COLO668 (cell line): ENCODE measurements at regions not wholly inside any gene's neighbourhood (a gene's known extent, or its start where the extent isn't known, plus 50 kb on each side); places are given as distances from the start of the nearest gene placed in this dataset.
"Not testable (repeated sequence)": the region's sequence is repeated elsewhere in the genome, so short reads cannot be mapped to it uniquely, and the experiment has no call there.

ENCODE experiments used
- DNase-seq: peaks from one replicate; lab custom pipeline; 2025; ENCODE audit not compliant: unreplicated experiment; lab: John Stamatoyannopoulos, UW

DNA sequence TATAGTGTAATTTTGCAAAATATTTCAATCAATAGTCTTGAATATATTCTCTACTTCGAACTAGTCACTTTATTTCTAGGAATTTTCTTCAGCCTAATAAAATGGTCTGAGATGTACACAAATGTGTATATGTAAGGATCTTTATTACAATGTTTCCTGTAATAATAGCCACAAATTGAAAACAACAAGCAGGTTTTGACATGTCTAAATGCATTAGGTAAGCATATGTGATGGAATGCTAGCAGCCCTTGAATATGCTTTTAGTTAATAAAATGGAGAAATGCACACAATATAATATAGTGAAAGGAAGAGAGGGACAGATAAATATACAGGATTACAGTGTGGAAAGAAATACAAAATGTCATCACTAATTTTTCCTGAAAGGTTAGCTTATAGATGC, 196.5 kb upstream of the IRX5 start:
- DNase-seq: no peak

DNA sequence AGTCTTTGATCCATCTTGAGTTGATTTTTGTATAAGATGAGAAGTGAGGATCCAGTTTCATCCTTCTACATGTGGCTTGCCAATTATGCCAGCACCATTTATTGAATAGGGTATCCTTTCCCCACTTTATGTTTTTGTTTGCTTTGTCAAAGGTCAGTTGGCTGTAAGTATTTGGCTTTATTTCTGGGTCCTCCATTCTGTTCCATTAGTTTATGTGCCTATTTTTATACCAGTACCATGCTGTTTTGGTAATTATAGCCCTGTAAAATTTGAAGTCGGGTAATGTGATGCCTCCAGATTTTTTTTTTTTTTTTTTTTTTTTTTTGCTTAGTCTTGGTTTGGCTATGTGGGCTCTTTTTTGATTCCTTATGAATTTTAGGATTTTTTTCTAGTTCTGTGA, 203.0 kb upstream of the IRX5 start:
- DNase-seq: not testable (repeated sequence)

DNA sequence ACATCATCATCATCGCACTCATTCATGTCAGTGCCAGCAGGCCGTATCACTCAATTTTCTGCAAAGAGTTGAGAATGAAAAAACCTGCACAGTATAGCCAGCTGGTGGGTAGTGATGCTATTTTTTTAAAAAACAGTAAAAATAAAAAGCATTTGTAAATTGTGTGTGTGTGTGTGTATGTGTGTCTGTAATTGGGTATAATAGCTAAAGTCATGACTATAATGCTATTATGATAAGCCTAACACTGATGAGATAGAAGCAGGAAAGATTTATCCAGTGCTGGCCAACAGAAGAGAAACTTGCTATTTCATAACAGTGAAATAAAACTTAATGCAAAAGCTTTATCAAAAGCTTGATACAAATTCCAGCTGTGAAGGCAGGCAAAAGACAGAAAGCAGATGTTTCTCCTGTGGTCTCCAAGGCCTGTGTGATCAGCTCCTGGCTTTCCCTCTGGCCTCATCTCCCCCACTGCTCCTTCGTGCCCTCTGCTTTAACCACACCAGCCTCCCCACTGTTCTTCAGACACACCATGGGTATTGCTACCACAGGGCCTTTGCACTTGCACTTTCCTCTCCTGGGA, 206.2 kb upstream of the IRX5 start:
- no peak for DNase-seq

DNA sequence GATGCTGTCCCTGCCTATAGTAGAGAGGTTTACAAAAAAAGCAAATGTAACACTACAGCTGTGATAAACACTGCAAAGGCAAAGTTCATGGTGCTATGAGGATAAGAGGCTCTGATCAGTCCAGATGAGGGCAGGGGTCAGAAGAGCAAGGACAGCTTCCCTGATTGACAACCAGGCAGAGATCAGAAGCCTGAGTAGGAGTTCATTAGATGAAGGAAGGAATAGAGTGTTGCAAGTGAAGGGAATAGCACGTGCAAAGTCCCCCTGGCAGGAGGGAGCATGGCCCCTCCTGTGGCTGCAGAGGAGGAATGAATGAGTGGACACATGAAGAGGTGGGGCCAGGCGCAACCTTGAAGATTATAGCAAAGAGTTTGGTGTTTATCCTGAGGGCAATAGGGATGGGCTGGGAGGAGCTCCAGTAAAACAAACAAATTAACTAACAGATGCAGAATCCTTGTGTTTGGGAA, 208.4 kb upstream of the IRX5 start:
- DNase-seq: no peak

DNA sequence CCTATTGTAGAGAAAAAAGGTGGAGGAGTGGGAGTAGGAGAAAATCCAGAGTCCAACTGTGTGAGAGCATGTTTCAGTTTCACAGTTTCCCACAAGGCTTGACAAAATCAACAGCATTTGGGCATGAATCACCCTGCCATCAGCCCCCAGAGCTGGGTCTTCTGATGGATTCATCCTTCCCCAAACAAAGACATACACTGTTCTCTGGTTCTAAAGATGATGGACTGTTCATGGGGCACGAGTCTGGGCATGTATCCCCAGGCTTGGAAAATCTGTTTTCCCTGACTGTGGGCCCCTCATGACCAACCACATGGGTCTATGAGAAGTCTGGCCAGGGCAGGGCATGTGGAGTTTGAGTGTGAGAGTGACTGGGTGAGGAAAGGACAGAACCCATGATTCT, 210.4 kb upstream of the IRX5 start:
- no peak for DNase-seq

DNA sequence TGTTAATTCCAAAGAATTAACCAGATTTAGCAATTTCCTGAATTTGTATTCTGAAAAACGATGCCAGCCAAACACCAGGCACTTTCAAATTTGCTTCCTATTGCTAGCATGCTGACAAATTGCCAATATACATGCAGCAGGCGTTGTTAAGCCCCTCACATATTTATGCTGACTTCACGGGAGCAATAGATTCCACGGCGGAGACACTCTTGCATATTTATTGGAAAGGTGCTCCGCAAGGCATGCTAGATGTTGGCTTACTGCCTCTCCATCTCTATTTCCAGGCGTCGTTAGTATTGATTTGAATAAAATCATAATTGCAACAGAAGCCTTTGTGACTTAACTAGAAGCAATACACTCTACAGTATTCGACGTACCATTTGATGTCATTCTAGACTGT, 211.0 kb upstream of the IRX5 start:
- DNase-seq: no peak

DNA sequence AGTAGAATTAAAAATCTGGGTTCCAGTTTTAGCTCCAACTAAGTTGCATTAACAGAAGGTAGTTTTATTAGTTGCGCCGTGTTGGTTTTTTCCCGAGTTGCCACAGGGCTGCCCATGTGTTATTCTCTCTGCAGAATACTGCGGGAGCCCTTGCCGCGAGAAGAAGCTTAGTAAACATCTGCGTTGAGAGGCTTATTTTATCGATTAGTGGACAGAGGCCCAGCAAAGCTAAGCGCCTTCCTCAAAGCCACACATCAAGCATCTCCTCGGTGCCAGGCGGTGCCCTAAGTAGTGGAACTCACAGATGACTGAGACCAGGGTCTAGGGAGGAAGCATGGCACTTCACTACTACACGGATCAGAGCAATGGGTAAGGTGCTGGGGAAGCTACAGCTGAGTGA, 212.3 kb upstream of the IRX5 start:
- no peak for DNase-seq

DNA sequence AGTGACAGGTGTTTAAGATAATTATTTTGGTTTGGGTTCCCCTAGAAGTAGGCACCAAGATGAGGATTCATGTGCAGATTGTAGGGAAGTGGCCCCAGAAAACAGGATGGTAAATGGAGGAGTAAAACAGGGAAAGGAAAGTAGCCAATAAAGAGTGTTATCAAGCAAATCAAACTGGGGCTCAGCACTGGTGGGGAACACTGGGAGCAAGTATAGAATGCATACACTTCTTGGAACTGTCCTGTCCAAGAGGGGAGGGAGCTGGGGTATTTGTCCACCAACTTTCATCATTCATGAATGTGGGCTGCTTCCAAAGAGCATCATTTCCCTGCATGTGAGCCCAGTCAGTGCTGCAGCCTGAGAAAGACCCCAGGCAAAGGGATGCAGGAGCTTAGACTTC, 215.7 kb upstream of the IRX5 start:
- no peak for DNase-seq

DNA sequence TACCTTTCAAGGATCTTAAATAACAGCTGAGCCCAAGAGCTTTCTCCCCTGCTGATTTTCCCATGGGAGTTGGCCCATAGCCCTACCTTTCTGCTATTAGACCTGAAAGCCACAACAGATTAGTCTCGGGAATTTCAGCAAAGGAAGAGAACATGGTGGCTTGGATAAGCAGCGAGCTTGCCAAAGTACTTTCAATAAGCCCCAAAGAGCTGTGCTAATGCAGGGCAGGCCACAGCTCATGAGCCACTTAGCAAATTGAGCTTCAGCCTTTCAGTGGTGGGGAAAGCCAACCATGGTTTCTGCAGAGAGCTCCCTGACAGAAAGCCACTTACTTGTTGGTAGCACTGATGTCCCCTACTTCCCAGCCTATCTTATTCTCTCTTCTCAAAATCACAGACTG, 217.8 kb upstream of the IRX5 start:
- DNase-seq: no peak

DNA sequence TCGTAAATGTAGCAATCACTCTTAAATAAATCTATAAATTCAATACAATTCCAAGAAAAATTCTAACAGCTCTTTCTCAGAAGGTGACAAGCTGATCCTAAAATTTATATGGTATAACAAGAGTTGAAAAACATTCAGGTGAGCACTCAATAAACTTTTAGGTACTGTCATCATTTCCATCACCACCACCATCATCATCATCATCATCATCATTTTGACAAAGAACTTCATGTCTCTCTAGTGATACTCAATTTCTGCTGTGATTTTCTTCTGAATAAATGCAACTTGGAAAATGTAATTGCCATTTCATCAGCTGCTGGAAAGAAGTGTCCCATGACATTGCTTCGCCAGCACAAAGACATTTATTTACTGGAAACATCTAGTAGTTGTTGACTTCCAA, 222.9 kb upstream of the IRX5 start:
- DNase-seq: no peak

DNA sequence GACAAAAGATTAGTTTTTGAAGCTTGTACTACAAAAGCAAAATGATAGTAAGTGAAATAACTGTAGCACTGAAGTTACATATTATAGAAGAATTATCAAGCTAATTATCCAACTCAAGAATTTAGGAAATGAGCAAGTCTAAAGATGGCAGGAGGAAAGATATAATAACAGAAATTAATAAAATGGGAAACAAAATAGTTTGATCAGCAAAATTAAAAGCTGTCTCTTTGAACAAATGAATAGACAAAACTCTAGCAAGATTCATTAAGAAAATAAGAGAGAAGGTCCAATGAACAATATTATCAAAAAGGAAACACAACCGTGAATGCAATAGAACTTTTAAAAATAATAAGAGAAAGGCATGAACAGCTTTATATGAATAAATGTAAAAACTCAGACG, 224.3 kb upstream of the IRX5 start:
- no peak for DNase-seq

DNA sequence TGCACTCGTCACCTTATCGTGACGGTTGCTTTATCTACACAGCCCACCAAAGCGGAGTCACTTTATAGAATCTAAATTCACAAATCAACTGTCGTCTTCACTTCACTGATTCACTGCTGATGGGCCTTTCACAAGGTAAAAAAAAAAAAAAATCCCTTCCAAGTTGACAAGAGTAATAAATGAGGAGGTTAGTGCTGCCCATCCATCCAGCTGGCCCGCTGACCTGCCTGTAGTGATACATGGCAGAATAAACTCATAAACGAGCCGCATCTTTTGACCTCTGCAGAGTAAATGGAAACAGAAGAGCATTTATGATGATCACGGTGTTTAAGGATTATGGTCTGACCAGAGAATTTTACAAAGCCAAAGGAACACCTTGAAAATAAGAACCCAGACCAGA, 227.3 kb upstream of the IRX5 start:
- no peak for DNase-seq

DNA sequence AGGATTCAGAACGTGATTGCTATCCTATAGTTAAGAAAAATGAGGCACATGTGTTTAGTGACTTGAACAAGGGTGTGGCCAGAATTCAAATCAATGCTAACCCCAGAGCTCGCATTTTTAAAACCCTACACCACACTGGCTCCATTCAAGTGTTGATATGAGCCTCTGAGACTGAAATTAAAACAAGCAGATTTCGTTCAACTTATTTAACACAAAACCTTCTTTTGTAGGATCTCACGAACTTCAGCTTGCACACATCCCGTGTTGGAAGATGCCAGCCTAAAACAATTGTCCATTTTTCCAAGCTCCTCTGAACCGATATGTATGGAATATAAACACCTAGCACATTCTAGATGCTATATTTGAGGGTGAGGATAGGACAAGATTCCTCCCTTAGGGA, 231.0 kb upstream of the IRX5 start:
- DNase-seq: no peak

DNA sequence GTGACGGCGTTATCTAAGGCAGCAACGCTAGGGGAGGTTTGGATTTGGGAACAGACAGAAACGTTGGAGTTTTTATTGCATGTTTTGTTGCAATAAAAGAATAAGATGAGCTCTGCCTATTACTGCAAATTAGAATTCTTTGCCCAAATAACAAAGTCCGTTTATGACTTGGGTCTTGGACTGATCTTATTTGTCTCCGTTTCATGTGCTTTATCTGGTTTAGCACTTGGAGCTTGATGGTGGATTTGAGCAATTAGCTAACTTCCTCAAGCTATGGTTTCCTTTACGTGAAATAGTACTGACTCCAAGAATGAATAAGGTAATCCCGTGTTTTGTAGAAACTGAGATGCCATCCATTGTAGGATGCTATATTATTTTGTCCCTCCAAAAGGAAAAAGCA, 233.0 kb upstream of the IRX5 start:
- no peak for DNase-seq

DNA sequence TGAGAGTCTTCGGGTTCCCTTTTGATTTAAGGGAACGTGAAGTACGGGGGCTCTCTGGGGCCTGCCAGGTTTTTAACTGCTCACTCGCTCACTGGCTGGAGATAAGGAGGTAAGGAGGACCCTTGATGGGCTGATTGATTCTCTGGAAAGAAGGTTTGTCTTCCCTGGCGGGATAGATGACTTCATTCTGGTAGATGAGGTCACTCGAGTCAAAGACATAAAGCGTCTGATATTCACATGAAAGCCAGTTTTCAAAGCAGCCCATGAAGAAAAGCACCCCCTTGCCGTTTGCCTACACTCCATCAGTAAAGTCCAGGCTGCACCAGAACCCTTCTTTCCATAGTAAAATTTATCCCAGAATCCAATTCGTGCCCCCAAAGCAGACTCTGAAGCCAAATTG, 233.7 kb upstream of the IRX5 start:
- no peak for DNase-seq

DNA sequence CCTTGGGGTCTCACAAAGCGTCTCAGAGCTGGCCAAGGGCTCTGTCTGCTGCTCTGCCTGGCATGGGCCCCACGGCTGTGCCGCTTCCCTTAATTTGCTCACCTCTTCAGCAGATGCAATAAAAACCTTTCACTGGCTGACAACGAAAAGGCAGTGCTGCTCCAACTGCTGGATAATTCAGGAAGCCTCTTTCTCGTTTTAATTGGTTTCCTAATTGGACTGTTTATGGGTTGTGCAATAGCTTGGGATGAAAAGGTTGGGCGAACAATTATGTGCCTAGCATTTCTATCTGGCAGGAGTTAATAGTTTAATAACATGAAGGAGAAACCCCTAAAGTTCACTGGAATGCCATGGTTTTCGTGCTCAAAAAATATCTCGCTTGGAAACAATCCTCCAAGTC, 234.1 kb upstream of the IRX5 start:
- no peak for DNase-seq

DNA sequence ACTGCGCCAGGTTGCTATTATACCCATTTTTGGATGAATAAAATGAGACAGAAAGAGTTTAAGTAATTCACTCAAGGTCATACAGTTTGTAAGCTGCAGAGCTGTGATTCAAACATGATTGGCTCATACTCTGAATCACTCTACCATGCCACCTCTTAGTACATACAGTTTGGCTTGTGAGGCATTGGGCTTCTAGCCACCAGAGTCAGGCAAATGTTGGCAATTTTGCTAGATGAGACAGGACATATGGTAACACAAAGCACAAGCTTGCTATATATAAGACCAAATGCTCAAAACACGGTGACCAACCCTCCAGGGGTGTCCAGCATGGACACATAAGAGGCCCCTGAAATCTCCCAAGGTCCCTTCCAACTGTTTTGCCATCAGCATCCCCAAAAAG, 236.0 kb upstream of the IRX5 start:
- no peak for DNase-seq

DNA sequence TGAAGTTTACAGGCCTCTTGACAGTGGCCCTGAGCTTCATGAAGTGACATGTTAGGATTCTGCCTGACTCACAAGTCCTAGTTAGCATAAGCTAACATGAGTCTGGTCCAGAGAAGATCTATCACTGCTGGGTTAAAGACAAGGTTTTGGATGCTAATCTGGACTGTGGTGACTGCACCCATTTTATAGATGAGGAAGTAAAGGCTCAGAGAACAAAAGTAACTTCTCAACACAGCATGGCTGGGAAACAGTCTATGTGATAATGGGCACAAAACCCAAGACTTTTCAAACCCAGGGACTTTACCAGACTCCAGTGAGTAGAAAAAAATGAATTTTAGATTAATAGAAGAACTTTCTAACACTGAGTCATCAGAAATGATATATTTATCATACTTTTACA, 236.8 kb upstream of the IRX5 start:
- DNase-seq: no peak

DNA sequence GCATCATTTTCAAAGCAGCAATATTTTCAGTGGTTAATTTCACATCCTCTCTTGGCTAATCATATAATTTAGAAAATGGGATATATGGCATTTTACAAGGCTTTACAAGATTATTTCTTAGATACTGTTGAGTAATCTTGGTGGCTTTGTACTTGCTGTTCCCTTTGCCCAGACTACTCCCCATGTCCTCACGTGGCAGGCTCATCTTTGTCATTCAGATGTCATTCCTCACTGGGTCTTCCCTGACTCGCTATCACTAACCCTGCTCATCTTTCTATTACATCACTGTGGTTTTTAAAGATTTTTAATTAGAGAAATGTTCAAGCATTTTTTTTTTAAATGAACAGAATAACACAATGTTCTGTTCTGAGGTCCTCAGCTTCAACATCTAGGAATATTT, 240.0 kb upstream of the IRX5 start:
- DNase-seq: no peak

DNA sequence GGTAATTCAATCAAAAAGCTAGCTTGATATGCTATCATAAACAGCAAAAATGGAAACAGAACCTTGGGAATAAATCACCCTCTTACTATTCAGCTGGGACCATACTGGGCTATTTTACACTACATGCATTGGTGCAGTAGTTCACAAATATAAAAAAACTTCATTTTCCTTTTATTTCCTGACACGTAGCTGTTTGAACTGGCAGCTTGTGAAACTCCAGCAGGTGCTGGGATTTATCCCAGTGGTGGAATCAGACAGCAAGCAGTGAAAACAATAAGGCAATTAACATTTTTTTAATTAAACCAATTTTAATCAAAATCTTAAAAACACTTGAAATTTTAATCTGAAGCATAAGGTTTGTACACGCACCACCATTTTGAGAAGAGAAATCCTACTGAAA, 240.4 kb upstream of the IRX5 start:
- DNase-seq: no peak

DNA sequence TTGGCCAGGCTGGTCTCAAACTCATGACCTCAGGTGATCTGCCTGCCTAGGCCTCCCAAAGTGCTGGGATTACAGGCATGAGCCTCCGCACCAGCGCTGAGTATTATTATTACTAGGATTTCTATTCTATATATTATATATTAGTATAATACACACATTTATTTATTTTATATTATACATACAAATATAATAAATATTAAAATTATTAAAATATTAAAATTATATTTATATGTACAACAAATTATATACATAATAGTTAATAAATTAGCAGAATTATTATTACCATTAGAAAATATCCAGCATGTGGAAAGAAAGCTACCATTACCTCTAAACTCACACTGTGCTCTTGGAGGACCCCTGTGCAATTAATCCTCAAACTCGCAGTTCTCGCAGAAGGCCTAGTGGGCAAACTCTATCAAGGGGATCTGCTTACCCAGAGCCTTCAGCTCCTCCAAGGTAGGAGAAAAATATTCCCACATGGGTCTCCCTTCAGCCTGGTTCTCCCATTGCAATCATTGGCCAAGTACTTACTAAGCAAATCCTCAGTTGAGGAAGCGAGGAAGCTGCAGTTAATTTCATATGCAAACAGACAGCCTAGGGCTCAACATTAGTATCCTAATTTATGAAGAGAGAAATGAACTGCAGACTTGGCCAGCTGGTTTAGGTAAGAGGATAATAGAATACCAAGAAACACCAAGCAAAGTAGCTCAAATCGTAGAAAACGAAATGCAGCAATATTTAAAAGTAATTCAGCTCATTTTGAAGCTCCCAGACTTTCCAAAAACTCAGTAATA, 241.4 kb upstream of the IRX5 start:
- no peak for DNase-seq

DNA sequence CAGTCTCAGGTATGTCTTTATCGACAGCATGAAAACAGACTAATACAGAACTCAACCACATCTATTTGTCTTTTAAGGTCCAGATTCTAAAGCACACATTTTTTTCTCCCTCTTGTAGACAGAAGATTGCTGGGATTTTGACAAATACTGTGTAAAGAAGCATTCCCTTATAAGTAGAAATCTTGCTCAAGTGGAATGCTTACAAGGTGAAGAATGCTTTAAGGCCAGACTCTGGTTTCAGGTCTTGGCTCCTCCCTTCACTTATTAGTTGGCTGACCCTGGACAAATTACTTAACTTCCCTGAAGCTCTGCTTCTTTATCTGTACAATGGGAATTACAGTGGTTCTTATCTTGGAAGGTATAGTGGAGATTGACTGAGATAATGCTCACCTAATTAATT, 242.3 kb upstream of the IRX5 start:
- DNase-seq: no peak
